ENCODE measurements at regions not wholly inside any gene's neighbourhood (a gene's known extent, or its start where the extent isn't known, plus 50 kb on each side); places are given as distances from the start of the nearest gene placed in this dataset.
"Not testable (repeated sequence)": the region's sequence is repeated elsewhere in the genome, so short reads cannot be mapped to it uniquely, and the experiment has no call there.

DNA sequence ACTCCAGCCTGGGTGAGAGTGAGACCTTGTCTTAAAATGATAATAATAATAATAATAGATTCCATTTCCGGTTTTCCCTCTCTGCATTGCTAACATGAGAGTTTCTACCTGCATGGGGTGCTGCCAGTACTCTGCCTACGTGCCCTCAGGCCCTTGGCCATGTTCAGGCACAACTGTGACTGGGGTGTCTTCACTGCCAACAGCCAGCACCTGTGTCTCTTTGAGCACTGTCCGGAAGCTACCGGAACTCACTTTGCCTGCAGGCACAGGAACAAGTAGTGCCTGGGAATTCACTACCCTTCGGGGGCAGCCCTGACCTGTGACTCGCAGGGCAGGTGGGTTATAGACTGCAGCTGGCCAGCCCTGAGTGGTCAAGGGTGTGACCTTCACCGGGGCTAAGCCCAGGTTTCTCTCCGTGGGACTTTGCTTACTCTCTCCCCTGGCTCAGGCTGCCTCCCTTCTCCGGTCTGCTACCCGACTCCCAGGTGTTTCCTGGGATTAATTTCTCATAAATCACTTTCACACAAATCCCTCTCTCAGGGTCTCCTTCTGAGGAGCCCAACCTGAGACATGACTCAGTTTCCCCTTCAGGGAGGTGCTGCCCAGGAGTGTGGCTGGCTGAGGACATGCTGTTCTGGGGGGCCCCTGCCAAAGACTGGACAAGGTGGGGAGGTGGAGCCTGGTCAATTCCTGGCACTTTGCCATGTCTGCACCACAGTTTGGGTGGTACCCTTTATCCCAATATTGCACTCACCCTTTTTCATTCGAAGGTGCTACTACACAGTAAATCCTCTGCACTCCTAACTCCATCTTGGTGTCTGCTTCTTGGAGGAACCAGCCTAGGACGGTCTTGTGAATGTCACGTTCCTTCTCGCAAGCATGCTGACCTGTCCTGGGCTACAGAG is 79.5 kb upstream of the RALGAPA2 start:
- DNase-seq: no peak

DNA sequence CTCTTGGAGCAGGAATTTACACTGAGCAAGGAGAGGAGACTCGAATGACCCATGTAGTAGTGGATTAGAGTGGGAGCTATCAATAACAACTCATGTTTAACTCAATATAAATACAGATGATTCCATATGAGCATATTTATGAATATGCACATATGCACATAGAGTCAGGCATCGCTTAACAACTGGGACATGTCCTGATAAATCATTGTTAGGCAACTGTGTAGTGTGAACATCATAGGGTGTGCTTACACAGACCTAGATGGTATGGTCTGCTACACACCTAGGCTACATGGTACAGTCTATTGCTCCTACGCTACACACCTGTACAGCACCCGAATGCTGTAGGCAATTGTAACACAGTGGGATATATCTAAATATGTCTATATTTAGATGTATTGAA is 75.9 kb upstream of the RALGAPA2 start:
- no peak for DNase-seq

- DNase-seq: no peak
These were observed 74.0 kb upstream of the RALGAPA2 start for GRCh38 chr20:20786428-20786827.

GRCh38 chr20:20785226-20785625 is 72.8 kb upstream of the RALGAPA2 start:
- no peak for DNase-seq

GRCh38 chr20:20784450-20784849 is 72.0 kb upstream of the RALGAPA2 start:
- DNase-seq: not testable (repeated sequence)

DNA sequence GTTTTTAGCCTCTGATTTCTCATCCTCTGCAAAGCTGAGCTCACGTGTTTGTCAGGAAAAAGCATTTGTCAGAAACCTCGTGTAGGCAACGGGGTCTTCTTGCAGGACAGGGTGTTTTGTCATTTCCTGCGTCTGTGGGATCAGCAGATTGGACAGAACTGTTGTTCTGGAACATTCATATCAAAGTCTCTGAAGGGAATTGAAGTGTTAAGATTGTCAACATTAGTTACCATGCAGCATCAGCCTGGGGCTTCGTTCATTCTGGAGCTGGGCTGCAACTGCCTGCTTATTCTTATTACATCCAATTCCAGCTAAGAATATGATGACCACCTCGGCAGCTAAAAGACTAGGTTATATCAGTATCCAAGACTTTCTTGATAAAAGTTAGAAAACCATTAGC is 71.0 kb upstream of the RALGAPA2 start:
- DNase-seq: no peak

DNA sequence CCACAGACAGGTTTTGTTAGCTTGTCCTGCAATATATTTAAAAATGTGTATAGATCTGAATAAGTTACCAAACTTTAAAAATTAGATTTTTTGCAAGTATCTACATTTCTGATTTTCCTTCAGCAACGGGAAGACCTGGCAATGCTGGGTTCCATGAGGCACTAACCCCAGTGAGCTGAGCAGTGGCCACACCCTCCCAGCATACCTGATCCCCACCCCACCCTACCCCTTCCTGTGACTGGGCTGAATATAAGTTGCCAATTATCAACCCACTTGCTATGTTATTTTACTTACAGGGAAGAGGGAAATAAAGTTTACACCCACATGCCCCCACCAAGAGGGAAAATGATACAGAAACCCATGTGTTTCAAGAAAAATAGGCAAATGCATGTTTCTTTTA is 70.3 kb upstream of the RALGAPA2 start:
- no peak for DNase-seq

- DNase-seq: peak; percentile 39
These were observed 69.8 kb upstream of the RALGAPA2 start for GRCh38 chr20:20782231-20782630.

DNA sequence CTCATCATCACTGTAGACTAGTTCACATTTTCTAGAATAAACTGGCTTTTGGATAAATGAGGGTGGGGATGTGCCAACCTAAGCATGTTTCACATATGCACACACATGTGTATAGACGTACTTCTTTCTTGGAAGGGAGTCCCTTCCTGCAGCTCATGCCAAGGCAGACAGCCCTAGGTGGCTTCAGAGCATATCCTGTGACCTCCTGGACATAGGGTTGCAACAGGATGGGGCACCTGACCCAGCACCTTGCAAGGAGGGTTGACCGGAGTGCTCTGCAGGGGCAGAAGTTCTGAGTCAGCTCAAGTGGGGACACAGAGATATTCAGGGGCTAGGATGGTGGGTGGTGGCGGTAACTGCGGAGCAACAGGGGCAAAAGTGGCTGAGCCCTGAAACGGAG is 68.6 kb upstream of the RALGAPA2 start:
- no peak for DNase-seq

GRCh38 chr20:20780127-20780824 is 67.8 kb upstream of the RALGAPA2 start:
- DNase-seq: peak; percentile 47

DNA sequence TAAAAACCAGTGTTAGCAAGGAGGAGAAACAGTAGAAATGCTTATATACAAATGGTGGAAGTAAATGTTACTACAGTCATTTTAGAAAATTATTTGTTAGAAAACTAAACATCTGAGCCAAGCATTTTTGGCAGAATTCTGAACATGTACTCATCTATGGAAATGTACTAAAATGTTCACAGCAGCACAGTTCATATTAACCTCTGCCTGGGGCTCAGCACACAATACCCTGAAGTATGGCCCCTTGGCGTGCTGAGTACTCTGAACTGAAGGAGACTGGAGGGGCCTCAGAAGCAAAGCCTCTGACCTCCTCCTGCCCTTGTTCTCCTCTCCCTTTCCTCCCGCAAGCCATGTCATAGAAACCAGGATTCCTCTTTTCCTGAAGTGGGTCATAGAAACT is 66.2 kb upstream of the RALGAPA2 start:
- DNase-seq: peak; percentile 74

- no peak for DNase-seq
These were observed 60.1 kb upstream of the RALGAPA2 start for GRCh38 chr20:20772497-20773085.

DNA sequence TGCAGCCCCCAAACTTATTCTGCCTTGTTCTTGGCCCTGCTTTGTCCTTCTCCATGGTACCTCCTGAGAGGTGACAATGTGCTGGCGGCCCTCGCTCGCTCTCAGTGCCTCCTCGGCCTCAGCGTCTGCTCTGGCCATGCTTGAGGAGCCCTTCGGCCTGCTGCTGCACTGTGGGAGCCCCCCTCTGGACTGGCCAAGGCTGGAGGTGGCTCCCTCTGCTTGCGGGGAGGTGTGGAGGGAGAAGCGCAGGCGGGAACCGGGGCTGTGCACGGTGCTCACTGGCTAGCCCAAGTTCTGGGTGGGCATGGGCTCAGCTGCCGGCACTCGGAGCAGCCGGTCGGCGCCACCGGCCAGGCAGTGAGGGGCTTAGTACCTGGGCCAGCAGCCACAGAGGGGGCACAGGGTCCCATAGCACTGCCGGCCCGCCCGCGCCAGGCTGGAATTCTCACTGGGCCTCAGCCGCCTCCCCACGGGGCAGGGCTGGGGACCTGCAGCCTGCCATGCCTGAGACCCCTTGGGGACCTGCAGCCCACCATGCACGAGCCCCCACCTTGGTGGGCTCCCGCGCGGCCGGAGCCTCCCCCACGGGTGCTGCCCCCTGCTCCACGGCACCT is 55.9 kb upstream of the RALGAPA2 start:
- DNase-seq: no peak

DNA sequence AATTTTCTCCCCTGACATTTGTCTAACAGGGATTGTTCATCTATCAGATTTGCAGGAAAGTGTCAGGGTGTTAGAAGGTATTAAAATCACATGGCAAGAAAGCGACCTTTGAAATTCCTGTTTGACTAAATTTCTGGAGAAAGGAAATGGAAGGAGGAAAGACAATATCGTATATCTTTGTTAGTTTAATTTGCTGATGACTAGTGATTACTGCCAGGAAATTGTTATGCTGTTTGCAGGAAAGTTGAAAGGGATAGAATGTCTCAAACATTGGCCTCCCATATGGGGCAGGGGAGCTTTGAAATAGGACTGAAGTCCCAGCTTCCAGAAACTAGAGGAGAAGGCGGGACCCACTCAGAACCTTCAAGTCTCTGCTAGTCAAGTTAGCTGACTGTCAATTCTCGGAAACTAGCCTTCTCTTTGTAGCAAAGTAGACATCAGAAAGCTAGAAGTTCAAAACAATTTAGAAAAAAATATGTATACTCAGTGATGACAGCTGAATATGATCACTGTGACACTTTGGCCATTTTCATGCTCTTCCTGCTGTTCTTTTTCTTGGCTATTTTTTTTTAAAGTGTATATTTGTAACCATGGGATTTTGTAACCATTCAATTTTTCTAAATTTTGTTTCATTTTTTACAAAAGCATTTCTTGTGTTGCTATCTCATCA is 53.4 kb upstream of the RALGAPA2 start:
- DNase-seq: no peak

GRCh38 chr20:20763650-20764049 is 51.2 kb upstream of the RALGAPA2 start:
- no peak for DNase-seq
